CD8-positive, alpha-beta memory T cell (primary cell): ENCODE measurements at regions not wholly inside any gene's neighbourhood (a gene's known extent, or its start where the extent isn't known, plus 50 kb on each side); places are given as distances from the start of the nearest gene placed in this dataset.
"Not testable (repeated sequence)": the region's sequence is repeated elsewhere in the genome, so short reads cannot be mapped to it uniquely, and the experiment has no call there.

Experiments
- CTCF ChIA-PET: fragments of 350-600 bp; sonication (Branson Sonifier 250); formaldehyde crosslinking; loops from one replicate; lab custom pipeline; 2021; ENCODE audit warnings: antibody characterized with exemption; lab: Charles Lee
- POLR2A ChIA-PET: fragments of 350-600 bp; sonication (Branson Sonifier 250); formaldehyde crosslinking; loops from one replicate; lab custom pipeline; 2021; ENCODE audit warnings: antibody characterized with exemption; lab: Charles Lee
- DNase-seq, 5 donors: peaks; one replicate each; pipeline versions ENCODE4 v3.0.0 to v3.0.0-alpha.2; 2020 to 2022; ENCODE audit warnings: mixed read lengths in 1 of 5
- H3K27ac ChIP-seq: one replicate; pipeline ENCODE4 v1.7.0; 2013; ENCODE audit warnings: low read depth, mild to moderate bottlenecking, low read length, moderate library complexity
- H3K27me3 ChIP-seq: 2 replicates; pipeline ENCODE4 v1.7.0; 2013; ENCODE audit warnings: low read length, mild to moderate bottlenecking; ENCODE audit not compliant: insufficient read depth, poor library complexity, severe bottlenecking
- H3K36me3 ChIP-seq: 2 replicates; pipeline ENCODE4 v1.7.0; 2013; ENCODE audit warnings: mild to moderate bottlenecking, low read length, moderate library complexity; ENCODE audit not compliant: insufficient read depth
- H3K4me1 ChIP-seq: 2 replicates; pipeline ENCODE4 v1.7.0; 2013; ENCODE audit warnings: mild to moderate bottlenecking, low read length, moderate library complexity; ENCODE audit not compliant: insufficient read depth
- H3K4me3 ChIP-seq: 2 replicates; pipeline ENCODE4 v1.7.0; 2013; ENCODE audit warnings: mild to moderate bottlenecking, low read length
- H3K9me3 ChIP-seq: 2 replicates; pipeline ENCODE4 v1.7.0; 2013; ENCODE audit warnings: mild to moderate bottlenecking, low read length
- H3K27ac Mint-ChIP-seq, 8 donors: one replicate each; pipeline ENCODE4 v1.8.0; 2020 to 2021; ENCODE audit warnings: mixed read lengths in 8 of 8, mild to moderate bottlenecking in 6 of 8, inconsistent platforms in 3 of 8, moderate library complexity in 3 of 8
- H3K27me3 Mint-ChIP-seq, 2 donors: one replicate each; pipeline ENCODE4 v1.8.0; 2020 to 2021; ENCODE audit warnings: mixed read lengths in 2 of 2, mild to moderate bottlenecking in 1 of 2, moderate library complexity in 1 of 2
- H3K36me3 Mint-ChIP-seq, 3 donors: one replicate each; pipeline ENCODE4 v1.8.0; 2020 to 2021; ENCODE audit warnings: mixed read lengths in 3 of 3, inconsistent platforms in 1 of 3, mild to moderate bottlenecking in 1 of 3
- H3K4me1 Mint-ChIP-seq, 3 donors: one replicate each; pipeline ENCODE4 v1.8.0; 2020 to 2021; ENCODE audit warnings: mixed read lengths in 3 of 3, inconsistent platforms in 1 of 3, mild to moderate bottlenecking in 1 of 3
- H3K4me3 Mint-ChIP-seq, 7 donors: one replicate each; pipeline ENCODE4 v1.8.0; 2020 to 2021; ENCODE audit warnings: mixed read lengths in 7 of 7, mild to moderate bottlenecking in 6 of 7, moderate library complexity in 4 of 7, inconsistent platforms in 2 of 7
- H3K9me3 Mint-ChIP-seq, 5 donors: one replicate each; pipeline ENCODE4 v1.8.0; 2020 to 2022; ENCODE audit warnings: mixed read lengths in 5 of 5, mild to moderate bottlenecking in 3 of 5, moderate library complexity in 2 of 5, inconsistent platforms in 1 of 5

- not testable (repeated sequence) for H3K4me1 Mint-ChIP-seq
These were observed 124.9 kb downstream of the CRYBB2 start for GRCh38 chr22:25344366-25344765.

GRCh38 chr22:25346859-25347751 lies 127.7 kb downstream of the CRYBB2 start:
- Mint-ChIP-seq H3K9me3 (peaks cover 0 to 9% (median 6%) of the 10 kb centered on the region in 5 donors), H3K27ac (no peak overlapping the region), H3K36me3 (peaks cover 20 to 36% (median 28%) of the 10 kb centered on the region in 3 donors), H3K4me3 (no peak overlapping the region), H3K27me3 (no peaks in the 10 kb centered on the region), H3K4me1 (no peaks in the 10 kb centered on the region)
- H3K36me3 ChIP-seq: peaks cover 3% of the 10 kb centered on the region
- no peak for DNase-seq
- CTCF ChIA-PET: no interaction called here
- no peaks in the 10 kb centered on the region for H3K27me3 ChIP-seq
- no peaks in the 10 kb centered on the region for H3K4me1 ChIP-seq
- no peaks in the 10 kb centered on the region for H3K9me3 ChIP-seq
- H3K27ac ChIP-seq: no peak overlapping the region
- POLR2A ChIA-PET: no interaction called here
- H3K4me3 ChIP-seq: no peak overlapping the region

More at GRCh38 chr22:25344366-25344765, 124.9 kb downstream of the CRYBB2 start:
- CTCF ChIA-PET, H3K27me3 Mint-ChIP-seq, DNase-seq, H3K27me3 ChIP-seq, H3K4me3 Mint-ChIP-seq, H3K9me3 ChIP-seq, POLR2A ChIA-PET, H3K4me3 ChIP-seq, H3K36me3 ChIP-seq, H3K27ac Mint-ChIP-seq, H3K4me1 ChIP-seq, H3K27ac ChIP-seq: not testable (repeated sequence)
- Mint-ChIP-seq H3K9me3 (peaks cover 0 to 29% (median 20%) of the 10 kb centered on the region in 5 donors), H3K36me3 (peaks cover 8 to 23% (median 13%) of the 10 kb centered on the region in 3 donors)

- H3K27me3 ChIP-seq: no peaks in the 10 kb centered on the region
- no peaks in the 10 kb centered on the region for H3K9me3 ChIP-seq
- Mint-ChIP-seq H3K4me3 (no peak overlapping the region), H3K36me3 (peaks cover 20 to 43% (median 28%) of the 10 kb centered on the region in 3 donors), H3K27ac (no peak overlapping the region), H3K4me1 (no peaks in the 10 kb centered on the region), H3K9me3 (peaks cover 0 to 6% (median 4%) of the 10 kb centered on the region in 5 donors), H3K27me3 (no peaks in the 10 kb centered on the region)
- H3K27ac ChIP-seq: no peak overlapping the region
- ChIA-PET POLR2A (no interaction called here), CTCF (no interaction called here)
- no peaks in the 10 kb centered on the region for H3K4me1 ChIP-seq
- H3K36me3 ChIP-seq: peaks cover 3% of the 10 kb centered on the region
- H3K4me3 ChIP-seq: no peak overlapping the region
- DNase-seq: no peak
These were observed 128.3 kb downstream of the CRYBB2 start for GRCh38 chr22:25347752-25348102.

GRCh38 chr22:25348391-25348790 lies 129.0 kb downstream of the CRYBB2 start:
- no peaks in the 10 kb centered on the region for H3K9me3 ChIP-seq
- Mint-ChIP-seq H3K4me1 (no peaks in the 10 kb centered on the region), H3K27me3 (no peaks in the 10 kb centered on the region), H3K9me3 (peaks cover 0 to 6% (median 3%) of the 10 kb centered on the region in 5 donors), H3K27ac (no peak overlapping the region), H3K4me3 (no peak overlapping the region), H3K36me3 (peaks cover 20 to 47% (median 28%) of the 10 kb centered on the region in 3 donors)
- H3K4me3 ChIP-seq: no peak overlapping the region
- CTCF ChIA-PET: no interaction called here
- POLR2A ChIA-PET: no interaction called here
- peaks cover 3% of the 10 kb centered on the region for H3K36me3 ChIP-seq
- no peaks in the 10 kb centered on the region for H3K27me3 ChIP-seq
- no peaks in the 10 kb centered on the region for H3K4me1 ChIP-seq
- DNase-seq: no peak
- H3K27ac ChIP-seq: no peak overlapping the region

GRCh38 chr22:25348996-25349395 lies 129.6 kb downstream of the CRYBB2 start:
- H3K9me3 ChIP-seq, H3K27me3 Mint-ChIP-seq, H3K9me3 Mint-ChIP-seq, H3K4me3 Mint-ChIP-seq, DNase-seq, H3K27ac ChIP-seq, H3K4me1 ChIP-seq, H3K4me1 Mint-ChIP-seq, POLR2A ChIA-PET, H3K36me3 ChIP-seq, H3K27ac Mint-ChIP-seq, H3K27me3 ChIP-seq, H3K4me3 ChIP-seq, CTCF ChIA-PET: not testable (repeated sequence)
- peaks cover 25 to 54% (median 28%) of the 10 kb centered on the region in 3 donors for H3K36me3 Mint-ChIP-seq

- ChIA-PET CTCF (interaction anchor here (0.8 kb wide), 1 partner anchor 12 kb away, joined by 3 read pairs; no protein-coding TSS in a partner anchor), POLR2A (no interaction called here)
- Histone ChIP-seq H3K27me3 (no peaks in the 10 kb centered on the region), H3K9me3 (no peaks in the 10 kb centered on the region), H3K4me3 (no peak overlapping the region), H3K4me1 (no peaks in the 10 kb centered on the region), H3K36me3 (peaks cover 9% of the 10 kb centered on the region), H3K27ac (no peak overlapping the region)
- H3K4me3 Mint-ChIP-seq: no peak overlapping the region
- H3K27ac Mint-ChIP-seq: no peak overlapping the region
- H3K36me3 Mint-ChIP-seq: peaks cover 32 to 65% (median 35%) of the 10 kb centered on the region in 3 donors
- H3K27me3 Mint-ChIP-seq: no peaks in the 10 kb centered on the region
- H3K4me1 Mint-ChIP-seq: no peaks in the 10 kb centered on the region
- DNase-seq: no peak
- no peaks in the 10 kb centered on the region for H3K9me3 Mint-ChIP-seq
These were observed 131.1 kb downstream of the CRYBB2 start for GRCh38 chr22:25350551-25350971.

GRCh38 chr22:25351631-25352293 lies 132.3 kb downstream of the CRYBB2 start:
- no peaks in the 10 kb centered on the region for H3K9me3 ChIP-seq
- ChIA-PET POLR2A (no interaction called here), CTCF (no interaction called here)
- H3K27ac ChIP-seq: no peak overlapping the region
- DNase-seq: no peak
- Mint-ChIP-seq H3K9me3 (no peaks in the 10 kb centered on the region), H3K27me3 (no peaks in the 10 kb centered on the region), H3K36me3 (peaks cover 30 to 73% (median 32%) of the 10 kb centered on the region in 3 donors), H3K4me3 (no peak overlapping the region), H3K4me1 (no peaks in the 10 kb centered on the region), H3K27ac (no peak overlapping the region)
- H3K4me1 ChIP-seq: no peaks in the 10 kb centered on the region
- H3K27me3 ChIP-seq: no peaks in the 10 kb centered on the region
- no peak overlapping the region for H3K4me3 ChIP-seq
- peaks cover 9% of the 10 kb centered on the region for H3K36me3 ChIP-seq

- no peaks in the 10 kb centered on the region for H3K4me1 ChIP-seq
- Mint-ChIP-seq H3K27me3 (no peaks in the 10 kb centered on the region), H3K36me3 (peaks cover 30 to 78% (median 32%) of the 10 kb centered on the region in 3 donors), H3K27ac (no peak overlapping the region), H3K9me3 (no peaks in the 10 kb centered on the region), H3K4me1 (no peaks in the 10 kb centered on the region), H3K4me3 (no peak overlapping the region)
- H3K27ac ChIP-seq: no peak overlapping the region
- H3K27me3 ChIP-seq: no peaks in the 10 kb centered on the region
- CTCF ChIA-PET: no interaction called here
- POLR2A ChIA-PET: no interaction called here
- no peak overlapping the region for H3K4me3 ChIP-seq
- peaks cover 9% of the 10 kb centered on the region for H3K36me3 ChIP-seq
- H3K9me3 ChIP-seq: no peaks in the 10 kb centered on the region
- DNase-seq: no peak
These were observed 132.8 kb downstream of the CRYBB2 start for GRCh38 chr22:25352294-25352680.
